HG03135 (cell line): ENCODE measurements at regions not wholly inside any gene's neighbourhood (a gene's known extent, or its start where the extent isn't known, plus 50 kb on each side); places are given as distances from the start of the nearest gene placed in this dataset.

Source experiments
- ATAC-seq: cut with Tn5 transposase; IDR thresholded peaks from one replicate; pipeline ENCODE4 v1.9.1; 2021; ENCODE audit warnings: mild to moderate bottlenecking, moderate library complexity; ENCODE audit not compliant: unreplicated experiment

DNA sequence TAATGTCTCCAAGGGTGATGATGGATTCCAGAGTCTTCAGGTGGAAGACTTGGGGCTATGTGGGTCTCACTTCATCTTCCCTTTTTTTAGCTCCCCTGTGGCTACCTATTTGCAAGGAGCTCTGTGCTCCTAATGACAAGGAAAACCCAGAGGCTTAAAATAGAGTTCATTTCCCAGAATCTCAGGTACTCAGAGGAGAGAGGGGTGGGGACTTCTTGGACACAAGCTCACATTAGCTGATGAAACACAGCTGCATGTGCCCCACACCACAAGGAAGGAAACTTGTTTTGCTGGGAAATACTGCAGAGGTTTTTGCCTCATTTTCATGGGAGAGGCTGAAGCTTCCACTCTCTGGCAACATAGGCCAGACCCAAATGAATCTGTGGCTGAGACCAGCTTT is 138.6 kb upstream of the SLC1A4 start:
- no peak for ATAC-seq

DNA sequence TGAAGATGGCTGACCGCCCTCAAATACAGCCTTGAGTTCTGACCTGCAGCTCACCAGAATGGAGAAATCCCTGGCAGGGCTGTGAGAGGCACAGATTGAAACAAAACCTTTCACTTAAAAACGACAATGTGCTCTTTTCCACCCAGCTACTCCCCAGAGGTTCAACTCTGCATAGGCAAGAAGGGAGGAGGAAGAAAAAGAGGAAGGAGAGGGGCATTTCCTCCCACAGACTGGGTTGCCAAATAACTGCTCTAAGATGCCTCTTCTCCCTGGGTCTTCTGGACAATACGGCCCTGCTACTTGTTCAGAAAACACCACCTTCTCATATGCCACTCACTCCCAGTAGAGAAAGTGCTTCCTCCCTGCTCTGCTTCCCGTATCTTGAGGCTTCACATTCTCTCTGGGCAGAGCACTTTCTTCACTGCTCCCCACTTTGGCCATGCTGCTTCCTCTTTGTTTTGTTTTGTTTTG is 136.4 kb upstream of the SLC1A4 start:
- no peak for ATAC-seq

DNA sequence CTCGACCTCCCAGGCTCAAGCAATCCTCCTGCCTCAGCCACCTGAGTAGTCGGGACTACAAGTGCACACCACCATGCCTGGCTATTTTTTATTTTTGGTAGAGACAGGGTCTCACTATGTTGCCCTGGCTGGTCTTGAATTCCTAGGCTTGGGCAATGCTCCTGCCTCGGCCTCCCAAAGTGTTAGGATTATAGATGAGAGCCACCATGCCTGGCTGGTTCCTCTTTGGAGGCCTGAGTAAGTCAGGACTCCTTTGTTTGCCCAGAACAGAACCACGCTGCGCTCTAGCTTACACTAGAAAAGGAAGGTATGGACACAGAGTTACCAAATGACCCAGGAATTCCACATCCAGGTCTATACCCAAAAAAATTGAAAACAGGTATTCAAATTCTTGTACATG is 135.9 kb upstream of the SLC1A4 start:
- ATAC-seq: no peak

GRCh38 chr2:64853894-64854293 is 135.3 kb upstream of the SLC1A4 start:
- no peak for ATAC-seq

- ATAC-seq: no peak
These were observed 134.4 kb upstream of the SLC1A4 start for GRCh38 chr2:64854773-64855237.

DNA sequence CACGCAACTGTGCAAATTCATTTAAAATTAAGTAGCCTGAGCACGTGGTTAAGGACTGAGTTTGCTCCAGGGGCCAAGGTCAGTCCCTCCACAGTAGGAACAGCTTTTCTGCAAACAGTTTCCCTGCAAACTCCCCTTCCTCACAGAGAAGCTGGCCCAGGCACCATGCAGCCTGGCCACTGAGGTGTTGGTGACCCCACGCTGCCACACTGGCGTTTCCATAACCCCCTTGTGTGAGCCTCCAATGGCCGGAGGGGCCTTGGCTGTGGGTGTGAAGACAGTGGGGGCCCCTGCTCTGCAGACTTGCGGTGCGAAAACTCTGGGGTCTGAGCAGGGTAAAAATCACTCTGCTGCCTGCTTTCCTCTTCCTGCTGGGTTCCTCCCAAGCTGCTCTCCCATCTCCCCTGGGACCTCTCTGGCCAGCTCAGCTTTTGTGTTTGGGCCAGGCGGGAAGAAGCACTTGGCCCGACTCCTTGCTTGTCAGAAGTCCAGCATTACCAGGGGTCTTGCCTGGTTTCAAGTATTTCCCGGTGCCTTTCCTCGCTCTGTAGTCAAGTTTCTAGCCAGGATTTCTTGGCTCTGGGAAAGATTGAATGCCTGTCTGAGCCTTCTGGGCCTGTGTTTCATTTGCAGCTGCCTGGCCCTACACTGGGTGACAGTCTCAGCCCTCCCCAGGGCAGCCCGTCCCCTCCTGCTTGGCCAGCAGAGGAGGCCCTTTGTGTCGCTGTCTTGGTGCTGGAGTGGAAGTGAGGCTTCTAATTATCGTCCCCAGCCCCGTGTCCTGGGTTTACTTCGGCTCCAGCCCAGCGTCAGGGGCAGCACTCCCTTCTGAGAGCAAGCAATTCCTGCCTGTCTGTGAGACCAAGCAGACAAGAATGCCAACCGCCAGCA is 131.4 kb upstream of the SLC1A4 start:
- no peak for ATAC-seq

GRCh38 chr2:64858541-64859311 is 130.5 kb upstream of the SLC1A4 start:
- no peak for ATAC-seq

- no peak for ATAC-seq
These were observed 129.6 kb upstream of the SLC1A4 start for GRCh38 chr2:64859312-64860212.

GRCh38 chr2:64860276-64860885 is 128.8 kb upstream of the SLC1A4 start:
- no peak for ATAC-seq

DNA sequence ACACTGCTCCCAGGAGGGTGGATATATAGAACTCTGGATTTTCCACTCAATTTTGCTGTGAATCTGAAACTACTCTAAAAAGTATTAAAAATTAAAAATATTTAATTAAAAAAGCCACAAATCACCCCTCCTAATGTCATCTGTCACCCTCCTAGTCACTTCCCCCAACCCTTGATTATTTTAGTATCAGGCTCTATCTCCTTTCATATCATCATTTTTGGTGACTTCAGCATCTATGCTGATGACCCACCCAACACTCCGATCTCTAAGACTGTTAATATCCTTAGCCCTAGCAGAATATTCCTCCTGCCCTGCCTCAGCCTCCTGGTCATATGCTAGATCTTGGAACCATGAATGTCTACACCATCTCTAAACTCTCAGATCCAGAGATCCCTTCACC is 128.3 kb upstream of the SLC1A4 start:
- ATAC-seq: no peak

DNA sequence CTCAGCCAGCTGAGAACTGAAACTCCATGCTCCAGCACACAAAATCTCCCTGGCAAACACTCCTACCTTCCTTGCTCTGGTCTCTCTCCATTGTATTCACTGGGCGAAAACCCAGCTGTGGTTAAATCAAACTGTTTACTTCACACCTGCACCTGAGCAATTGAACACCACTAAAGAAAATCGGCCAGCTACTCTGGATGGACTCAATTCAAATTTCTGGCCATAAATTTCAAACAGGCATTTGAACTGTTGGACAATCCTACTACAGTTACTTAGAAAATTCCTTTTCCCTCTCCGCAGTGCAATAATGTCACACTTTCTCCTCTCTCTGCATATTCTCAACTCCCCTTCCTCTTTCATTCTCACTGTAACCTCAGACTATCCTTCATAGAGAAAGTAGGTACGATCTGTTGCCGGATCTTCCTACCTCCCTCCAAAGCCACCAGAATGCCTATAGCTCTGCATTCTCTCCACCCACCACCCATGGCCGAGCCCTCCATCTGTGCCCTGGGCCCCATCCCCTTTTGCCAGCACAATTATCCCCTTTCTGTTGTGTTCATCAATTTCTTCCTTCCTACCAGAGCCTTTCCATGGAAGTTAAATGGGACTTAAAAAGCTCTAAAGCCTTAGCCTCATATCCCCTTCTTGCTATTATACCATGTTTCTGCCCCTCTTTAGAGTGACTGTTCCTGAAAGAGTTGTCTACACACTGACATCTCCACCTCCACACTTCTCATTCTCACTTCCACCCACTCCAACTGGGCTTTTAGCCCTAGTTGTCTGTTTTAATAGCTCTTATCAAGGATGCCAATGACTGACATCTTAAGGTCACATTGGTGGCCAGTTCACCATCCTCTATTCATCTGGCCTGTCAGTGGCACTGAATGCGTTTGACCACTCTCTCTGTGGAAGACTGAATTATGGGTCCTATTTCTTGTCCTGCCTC is 127.5 kb upstream of the SLC1A4 start:
- no peak for ATAC-seq

- ATAC-seq: no peak
These were observed 126.6 kb upstream of the SLC1A4 start for GRCh38 chr2:64862623-64863022.

DNA sequence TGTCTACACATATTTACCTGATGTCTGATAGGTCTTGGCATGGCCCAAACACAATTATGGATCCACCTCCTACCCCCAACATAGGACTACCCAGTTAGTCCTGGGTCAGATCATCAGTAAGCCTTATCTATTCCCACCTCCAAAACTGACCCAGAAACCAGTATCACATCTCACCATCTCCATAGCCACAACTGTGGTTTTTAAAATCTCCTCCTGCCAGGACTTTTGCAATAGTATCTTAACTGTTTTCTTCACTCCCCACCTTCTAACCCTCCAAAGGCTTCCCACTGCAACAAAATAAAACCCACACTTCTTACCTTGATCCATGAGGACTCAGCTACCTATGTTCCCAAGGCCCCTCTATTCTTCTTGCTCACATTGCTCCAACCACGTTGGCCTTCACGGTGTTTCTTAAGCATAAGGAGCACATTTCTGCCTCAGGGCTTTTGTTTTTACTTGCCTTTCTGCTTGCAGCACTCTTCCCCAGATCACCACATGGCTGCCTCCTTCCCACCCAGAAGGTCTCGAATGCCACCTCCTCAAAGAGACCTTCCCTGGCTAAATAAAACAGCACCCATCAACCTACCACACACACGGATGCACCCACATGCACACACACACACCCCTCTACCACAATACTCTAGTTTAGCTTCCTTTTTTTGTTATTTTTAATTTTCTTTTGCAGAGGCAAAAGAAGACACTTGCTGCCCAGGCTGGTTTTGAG is 125.9 kb upstream of the SLC1A4 start:
- ATAC-seq: no peak

DNA sequence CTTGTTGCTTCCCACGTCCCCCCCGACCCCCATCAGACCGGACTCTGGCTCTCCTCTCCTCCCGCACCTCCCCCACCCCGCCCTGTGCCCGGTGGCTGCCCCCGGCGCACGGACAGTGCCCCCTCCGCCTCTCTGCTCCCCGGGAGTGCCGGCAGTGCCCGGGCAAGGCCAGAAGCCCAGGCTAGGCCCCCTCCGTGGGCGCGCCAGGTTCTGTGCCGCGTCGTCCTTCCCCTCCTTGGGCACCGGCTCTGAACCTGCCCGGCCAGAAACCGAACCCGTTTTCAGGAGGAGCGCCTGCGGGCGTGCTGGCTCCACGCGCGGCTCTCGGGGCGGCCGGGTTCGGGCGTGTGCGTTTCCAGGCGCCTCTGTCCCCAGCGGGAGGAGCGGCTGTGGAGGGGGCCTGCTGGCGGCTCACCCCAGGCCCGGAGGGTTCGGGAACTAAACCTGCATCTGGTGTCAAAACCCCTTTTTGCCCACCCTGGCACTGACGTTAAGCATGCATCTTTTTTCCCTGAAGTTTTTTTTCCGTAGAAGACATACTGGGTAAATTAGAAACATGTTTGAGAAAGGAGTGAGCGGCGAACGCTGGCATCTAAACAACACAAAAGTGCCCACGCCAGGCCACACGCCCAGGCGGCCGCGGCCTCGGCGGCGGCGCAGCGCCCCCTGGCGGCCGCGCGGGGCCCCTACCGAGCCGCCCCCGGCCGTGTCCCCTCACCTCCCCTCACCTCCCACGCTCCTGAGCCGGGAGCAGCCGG is 123.9 kb upstream of the SLC1A4 start:
- ATAC-seq: peak; percentile 58

GRCh38 chr2:64865831-64866345 is 123.3 kb upstream of the SLC1A4 start:
- ATAC-seq: no peak

GRCh38 chr2:64866797-64867196 is 122.4 kb upstream of the SLC1A4 start:
- no peak for ATAC-seq

DNA sequence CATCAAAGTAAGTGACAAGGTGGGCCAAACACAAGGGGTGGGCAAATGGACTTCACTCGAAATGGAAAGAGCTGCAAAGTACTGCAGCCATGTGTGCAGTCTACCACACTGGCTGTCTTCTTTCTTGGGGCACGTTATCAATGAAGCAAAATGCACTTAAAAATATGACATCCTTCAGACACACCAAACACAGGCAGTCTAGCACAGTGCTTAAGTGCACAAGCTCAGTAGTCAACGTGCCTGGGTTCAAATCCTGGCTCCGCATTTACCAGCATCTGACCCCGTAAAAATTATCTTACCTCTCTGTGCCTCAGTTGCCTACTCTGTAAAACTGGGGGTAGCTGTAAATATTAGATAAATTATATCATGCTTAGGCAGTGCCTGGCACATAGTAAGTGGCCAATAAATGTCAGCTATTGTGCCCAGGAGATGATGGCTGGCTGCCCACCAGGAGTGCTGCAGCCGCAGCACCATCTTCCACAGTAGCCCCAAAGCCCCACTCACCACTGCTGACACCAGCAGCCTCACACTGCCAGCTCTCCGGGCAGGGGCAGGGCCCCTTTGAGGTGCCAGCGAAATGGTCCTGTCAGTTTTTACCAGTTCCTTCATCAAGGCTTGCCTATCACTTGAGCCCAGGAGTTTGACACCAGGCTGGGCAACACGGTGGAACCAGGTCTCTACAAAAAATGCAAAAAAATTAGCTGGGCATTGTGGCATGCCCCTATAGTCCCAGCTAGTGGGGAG is 121.8 kb upstream of the SLC1A4 start:
- no peak for ATAC-seq
